ENCODE measurements at regions not wholly inside any gene's neighbourhood (a gene's known extent, or its start where the extent isn't known, plus 50 kb on each side); places are given as distances from the start of the nearest gene placed in this dataset.

- Mint-ChIP-seq H3K9me3 (ENCODE audit: insufficient read depth) (no peaks in the 10 kb centered on the region), H3K4me1 (peaks cover 8% of the 10 kb centered on the region), H3K27me3 (no peaks in the 10 kb centered on the region), H3K27ac (no peak overlapping the region), H3K4me3 (no peak overlapping the region)
- Histone ChIP-seq H2AFZ (ENCODE audit: insufficient read depth, low read depth, low read length, poor library complexity, severe bottlenecking) (no peak overlapping the region), H3K79me2 (ENCODE audit: control insufficient read depth, insufficient read depth, low read length) (no peaks in the 10 kb centered on the region), H3K36me3 (replicated peaks in 1 of 2; ENCODE audit: control extremely low read depth in 1 of 2, control insufficient read depth in 1 of 2, extremely low read depth in 1 of 2, insufficient read depth in 2 of 2, low read length in 1 of 2) (no peaks in the 10 kb centered on the region), H3K27me3 (replicated peaks in 1 of 4; ENCODE audit: control extremely low read depth in 1 of 4, control insufficient read depth in 3 of 4, insufficient read depth in 4 of 4, low read length in 3 of 4) (no peaks in the 10 kb centered on the region), H3K9ac (ENCODE audit: low read length) (no peak overlapping the region), H4K20me1 (ENCODE audit: control insufficient read depth, insufficient read depth, low read length, poor library complexity, severe bottlenecking) (no peaks in the 10 kb centered on the region), H3K4me2 (replicated peaks; ENCODE audit: low read depth, low read length, poor library complexity, severe bottlenecking) (no peak overlapping the region), H3K9me3 (ENCODE audit: control extremely low read depth in 1 of 3, control insufficient read depth in 2 of 3, insufficient read depth in 1 of 3, low read length in 2 of 3) (no peaks in the 10 kb centered on the region), H3K27ac (ENCODE audit: low read length in 2 of 2) (no peak overlapping the region), H3K4me1 (ENCODE audit: control insufficient read depth in 2 of 2, insufficient read depth in 2 of 2, low read length in 2 of 2) (peaks cover 0 to 4% of the 10 kb centered on the region in 2 donors), H3K4me3 (ENCODE audit: control extremely low read depth in 1 of 5, extremely low read depth in 1 of 5, insufficient read depth in 1 of 5, low read depth in 2 of 5, low read length in 4 of 5) (no peak overlapping the region)
- no peak for DNase-seq
- ChIA-PET CTCF (no interaction called here), POLR2A (no interaction called here)
- no peak for TF ChIP-seq EZH2 (IDR thresholded peaks at IDR 0.05; ENCODE audit: borderline replicate concordance, insufficient read depth, low read depth, low read length, poor library complexity, severe bottlenecking)
- TF ChIP-seq CTCF (IDR thresholded peaks at IDR 0.05): no peak
- ATAC-seq (ENCODE audit: low read depth): no peak
- WGBS (ENCODE audit: insufficient coverage): 100% methylated on average over 2 of the region's 5 CpGs
- intact Hi-C loops (cut with micrococcal nuclease): no loop called here
These were observed 190.4 kb downstream of the PRL start for GRCh38 chr6:22106451-22106850.

GRCh38 chr6:22106961-22107360 is 189.9 kb downstream of the PRL start:
- Histone ChIP-seq H3K9ac (ENCODE audit: low read length) (no peak overlapping the region), H3K4me3 (ENCODE audit: control extremely low read depth in 1 of 5, extremely low read depth in 1 of 5, insufficient read depth in 1 of 5, low read depth in 2 of 5, low read length in 4 of 5) (no peak overlapping the region), H3K4me1 (ENCODE audit: control insufficient read depth in 2 of 2, insufficient read depth in 2 of 2, low read length in 2 of 2) (peaks cover 0 to 4% of the 10 kb centered on the region in 2 donors), H3K36me3 (replicated peaks in 1 of 2; ENCODE audit: control extremely low read depth in 1 of 2, control insufficient read depth in 1 of 2, extremely low read depth in 1 of 2, insufficient read depth in 2 of 2, low read length in 1 of 2) (no peaks in the 10 kb centered on the region), H3K27ac (ENCODE audit: low read length in 2 of 2) (no peak overlapping the region), H3K9me3 (ENCODE audit: control extremely low read depth in 1 of 3, control insufficient read depth in 2 of 3, insufficient read depth in 1 of 3, low read length in 2 of 3) (no peaks in the 10 kb centered on the region), H2AFZ (ENCODE audit: insufficient read depth, low read depth, low read length, poor library complexity, severe bottlenecking) (no peak overlapping the region), H4K20me1 (ENCODE audit: control insufficient read depth, insufficient read depth, low read length, poor library complexity, severe bottlenecking) (no peaks in the 10 kb centered on the region), H3K79me2 (ENCODE audit: control insufficient read depth, insufficient read depth, low read length) (no peaks in the 10 kb centered on the region), H3K4me2 (replicated peaks; ENCODE audit: low read depth, low read length, poor library complexity, severe bottlenecking) (no peak overlapping the region), H3K27me3 (replicated peaks in 1 of 4; ENCODE audit: control extremely low read depth in 1 of 4, control insufficient read depth in 3 of 4, insufficient read depth in 4 of 4, low read length in 3 of 4) (no peaks in the 10 kb centered on the region)
- no peaks in the 10 kb centered on the region for H3K27me3 Mint-ChIP-seq
- no peaks in the 10 kb centered on the region for H3K9me3 Mint-ChIP-seq (ENCODE audit: insufficient read depth)
- CTCF ChIA-PET: no interaction called here
- H3K27ac Mint-ChIP-seq: no peak overlapping the region
- no peak overlapping the region for H3K4me3 Mint-ChIP-seq
- POLR2A ChIA-PET: no interaction called here
- TF ChIP-seq EZH2 (IDR thresholded peaks at IDR 0.05; ENCODE audit: borderline replicate concordance, insufficient read depth, low read depth, low read length, poor library complexity, severe bottlenecking) (no peak), CTCF (IDR thresholded peaks at IDR 0.05) (no peak)
- intact Hi-C loops (cut with micrococcal nuclease): no loop called here
- no peak for DNase-seq
- WGBS (ENCODE audit: insufficient coverage): no CpG with 5 or more reads among the region's 3 CpGs
- ATAC-seq (ENCODE audit: low read depth): no peak
- peaks cover 8% of the 10 kb centered on the region for H3K4me1 Mint-ChIP-seq

Measured in B cell (primary cell).